ENCODE measurements at regions not wholly inside any gene's neighbourhood (a gene's known extent, or its start where the extent isn't known, plus 50 kb on each side); places are given as distances from the start of the nearest gene placed in this dataset.

GRCh38 chr7:93011351-93012294 is 106.2 kb downstream of the SAMD9 start:
- no peak overlapping the region for H3K4me3 ChIP-seq (ENCODE audit: low read depth, low read length)
- TF ChIP-seq CTCF (IDR thresholded peaks at IDR 0.05; ENCODE audit: low read depth, low read length): no peak
- DNase-seq (ENCODE audit: low read depth, low spot score): peak; percentile 96
- in situ Hi-C loops (cut with HindIII; ENCODE audit: low sequenced_read_pairs): no loop called here

GRCh38 chr7:93008833-93009232 is 108.9 kb downstream of the SAMD9 start:
- in situ Hi-C loops (cut with HindIII; ENCODE audit: low sequenced_read_pairs): no loop called here
- DNase-seq (ENCODE audit: low read depth, low spot score): no peak
- TF ChIP-seq CTCF (IDR thresholded peaks at IDR 0.05; ENCODE audit: low read depth, low read length): no peak
- H3K4me3 ChIP-seq (ENCODE audit: low read depth, low read length): no peak overlapping the region

GRCh38 chr7:93006480-93007095 is 111.2 kb downstream of the SAMD9 start:
- in situ Hi-C loops (cut with HindIII; ENCODE audit: low sequenced_read_pairs): no loop called here
- no peak for DNase-seq (ENCODE audit: low read depth, low spot score)
- no peak for TF ChIP-seq CTCF (IDR thresholded peaks at IDR 0.05; ENCODE audit: low read depth, low read length)
- no peak overlapping the region for H3K4me3 ChIP-seq (ENCODE audit: low read depth, low read length)

GRCh38 chr7:93004906-93005305 is 112.9 kb downstream of the SAMD9 start:
- TF ChIP-seq CTCF (IDR thresholded peaks at IDR 0.05; ENCODE audit: low read depth, low read length): no peak
- DNase-seq (ENCODE audit: low read depth, low spot score): no peak
- in situ Hi-C loops (cut with HindIII; ENCODE audit: low sequenced_read_pairs): no loop called here
- H3K4me3 ChIP-seq (ENCODE audit: low read depth, low read length): no peak overlapping the region

GRCh38 chr7:92997719-92998118 is 120.1 kb downstream of the SAMD9 start:
- no peak for DNase-seq (ENCODE audit: low read depth, low spot score)
- no peak overlapping the region for H3K4me3 ChIP-seq (ENCODE audit: low read depth, low read length)
- TF ChIP-seq CTCF (IDR thresholded peaks at IDR 0.05; ENCODE audit: low read depth, low read length): no peak
- in situ Hi-C loops (cut with HindIII; ENCODE audit: low sequenced_read_pairs): no loop called here

GRCh38 chr7:92997152-92997551 is 120.6 kb downstream of the SAMD9 start:
- DNase-seq (ENCODE audit: low read depth, low spot score): no peak
- in situ Hi-C loops (cut with HindIII; ENCODE audit: low sequenced_read_pairs): no loop called here
- no peak for TF ChIP-seq CTCF (IDR thresholded peaks at IDR 0.05; ENCODE audit: low read depth, low read length)
- H3K4me3 ChIP-seq (ENCODE audit: low read depth, low read length): no peak overlapping the region
